Omental fat pad (tissue), 3 donors: ENCODE measurements at regions not wholly inside any gene's neighbourhood (a gene's known extent, or its start where the extent isn't known, plus 50 kb on each side); places are given as distances from the start of the nearest gene placed in this dataset.

Experiments used
- ATAC-seq: fragments of 150-250 bp; one replicate; pipeline ENCODE4 v1.9.1; 2016; ENCODE audit warnings: mild to moderate bottlenecking, moderate library complexity; ENCODE audit not compliant: low FRiP score
- DNase-seq: peaks from one replicate; pipeline ENCODE4 v3.0.0-alpha.2; 2019; ENCODE audit warnings: low spot score
- CTCF ChIP-seq, 3 donors: fragments of 450-650 bp; IDR thresholded peaks; one replicate each; pipeline ENCODE4 v1.5.1; 2016 to 2017; ENCODE audit warnings: antibody characterized with exemption in 3 of 3, mild to moderate bottlenecking in 3 of 3, moderate library complexity in 2 of 3

GRCh38 chr15:68500363-68501258, 68.6 kb upstream of the ITGA11 start:
- no peak for ATAC-seq
- TF ChIP-seq CTCF (IDR thresholded peaks at IDR 0.05) = no peak
- DNase-seq = no peak

- DNase-seq (no peak), ATAC-seq (no peak)
- no peak for TF ChIP-seq CTCF (IDR thresholded peaks at IDR 0.05)
Observed at GRCh38 chr15:68501259-68501591, 69.3 kb upstream of the ITGA11 start.

GRCh38 chr15:68501616-68502015, 69.7 kb upstream of the ITGA11 start:
- TF ChIP-seq CTCF (IDR thresholded peaks at IDR 0.05) = no peak
- ATAC-seq (no peak), DNase-seq (no peak)

GRCh38 chr15:68502398-68502901, 70.5 kb upstream of the ITGA11 start:
- no peak for DNase-seq
- no peak for ATAC-seq
- no peak for TF ChIP-seq CTCF (IDR thresholded peaks at IDR 0.05)

- no peak for TF ChIP-seq CTCF (IDR thresholded peaks at IDR 0.05)
- DNase-seq (no peak), ATAC-seq (no peak)
Observed at GRCh38 chr15:68503213-68503612, 71.2 kb upstream of the ITGA11 start.

- TF ChIP-seq CTCF (IDR thresholded peaks at IDR 0.05) = no peak
- DNase-seq (no peak), ATAC-seq (no peak)
Observed at GRCh38 chr15:68503791-68504680, 72.1 kb upstream of the ITGA11 start.
